ENCODE measurements at regions not wholly inside any gene's neighbourhood (a gene's known extent, or its start where the extent isn't known, plus 50 kb on each side); places are given as distances from the start of the nearest gene placed in this dataset.

- no peak for DNase-seq
Measured at GRCh38 chr17:70603226-70603625, 433.9 kb downstream of the KCNJ2 start.

- DNase-seq = no peak
Measured at GRCh38 chr17:70604854-70605253, 435.5 kb downstream of the KCNJ2 start.

- no peak for DNase-seq
Measured at GRCh38 chr17:70606086-70606485, 436.8 kb downstream of the KCNJ2 start.

- no peak for DNase-seq
Measured at GRCh38 chr17:70608193-70608592, 438.9 kb downstream of the KCNJ2 start.

GRCh38 chr17:70608957-70609356, 439.6 kb downstream of the KCNJ2 start:
- no peak for DNase-seq

GRCh38 chr17:70609566-70609965, 440.2 kb downstream of the KCNJ2 start:
- DNase-seq = no peak

GRCh38 chr17:70610161-70610560, 440.8 kb downstream of the KCNJ2 start:
- DNase-seq = no peak

GRCh38 chr17:70613681-70614080, 444.3 kb downstream of the KCNJ2 start:
- DNase-seq = no peak

GRCh38 chr17:70615831-70616230, 446.5 kb downstream of the KCNJ2 start:
- DNase-seq = no peak

GRCh38 chr17:70618641-70619040, 449.3 kb downstream of the KCNJ2 start:
- DNase-seq = no peak

GRCh38 chr17:70621566-70621965, 452.2 kb downstream of the KCNJ2 start:
- no peak for DNase-seq

- no peak for DNase-seq
Measured at GRCh38 chr17:70622368-70623260, 453.3 kb downstream of the KCNJ2 start.

GRCh38 chr17:70624211-70624610, 454.9 kb downstream of the KCNJ2 start:
- no peak for DNase-seq

- DNase-seq = no peak
Measured at GRCh38 chr17:70629902-70630301, 460.6 kb downstream of the KCNJ2 start.

GRCh38 chr17:70636517-70637133, 467.3 kb downstream of the KCNJ2 start:
- peak; percentile 4 for DNase-seq

- DNase-seq = no peak
Measured at GRCh38 chr17:70642059-70642458, 472.7 kb downstream of the KCNJ2 start.

GRCh38 chr17:70644096-70644495, 474.8 kb downstream of the KCNJ2 start:
- no peak for DNase-seq

GRCh38 chr17:70646673-70647072, 477.3 kb downstream of the KCNJ2 start:
- no peak for DNase-seq

GRCh38 chr17:70648166-70648565, 478.8 kb downstream of the KCNJ2 start:
- no peak for DNase-seq

GRCh38 chr17:70653850-70654249, 484.5 kb downstream of the KCNJ2 start:
- DNase-seq = no peak

GRCh38 chr17:70654706-70655105, 485.4 kb downstream of the KCNJ2 start:
- no peak for DNase-seq

- DNase-seq = no peak
Measured at GRCh38 chr17:70655176-70655958, 486.0 kb downstream of the KCNJ2 start.

- DNase-seq = no peak
Measured at GRCh38 chr17:70658317-70658716, 489.0 kb downstream of the KCNJ2 start.

- no peak for DNase-seq
Measured at GRCh38 chr17:70658840-70659239, 489.5 kb downstream of the KCNJ2 start.

All from CD4-positive, alpha-beta T cell treated with Interleukin-4 for 4 hours (primary cell).